GM12892 (cell line): ENCODE measurements at regions not wholly inside any gene's neighbourhood (a gene's known extent, or its start where the extent isn't known, plus 50 kb on each side); places are given as distances from the start of the nearest gene placed in this dataset.
"Not testable (repeated sequence)": the region's sequence is repeated elsewhere in the genome, so short reads cannot be mapped to it uniquely, and the experiment has no call there.

Experiments used
- DNase-seq: peaks from one replicate; pipeline ENCODE4 v3.0.0; 2011; ENCODE audit not compliant: insufficient read length
- FAIRE-seq: peaks from 2 replicates; lab custom pipeline; 2011; peaks lifted over from hg19 to GRCh38; lab: Jason Lieb, UNC
- POLR2A ChIP-seq: IDR thresholded peaks from 2 replicates; pipeline ENCODE4 v1.6.1; 2011; ENCODE audit warnings: low read depth, low read length, control low read depth
- POLR2AphosphoS5 ChIP-seq: IDR thresholded peaks from 2 replicates; pipeline ENCODE4 v1.6.1; 2011; ENCODE audit warnings: low read depth, low read length, control low read depth
- TAF1 ChIP-seq: IDR thresholded peaks from 2 replicates; pipeline ENCODE4 v1.6.1; 2011; ENCODE audit warnings: low read depth, mild to moderate bottlenecking, control low read depth, low read length, borderline replicate concordance

DNA sequence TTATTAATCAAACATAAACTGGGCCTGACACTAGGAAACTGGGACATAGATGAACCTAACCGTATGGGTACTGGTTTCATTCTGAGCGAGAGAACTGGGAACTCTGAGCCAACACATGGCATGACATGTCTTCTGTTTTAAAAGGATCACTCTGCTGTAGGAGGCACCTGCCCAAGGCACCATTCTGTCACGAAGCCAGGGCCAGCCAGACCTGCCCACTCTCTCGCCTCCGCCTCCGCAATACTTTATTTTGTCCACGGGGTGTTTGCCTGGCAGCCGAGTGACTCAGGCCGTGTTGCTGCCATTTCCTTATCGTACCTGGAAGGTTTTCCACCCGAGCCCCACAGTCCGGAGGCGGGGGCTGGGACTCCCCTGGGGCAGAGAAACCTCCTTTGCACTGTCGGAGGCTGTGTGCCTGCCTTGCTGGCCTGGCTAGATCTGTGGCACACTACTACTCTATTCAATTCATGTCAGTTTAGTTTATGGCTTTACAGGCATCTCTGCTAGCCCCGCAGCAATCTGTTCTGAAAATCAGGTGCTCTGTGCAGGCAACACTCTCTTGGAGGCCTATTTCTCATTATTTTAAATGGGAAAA lies 120.4 kb upstream of the ACKR3 start:
- DNase-seq (no peak), FAIRE-seq (no peak)
- no peak for TF ChIP-seq POLR2AphosphoS5
- no peak for TF ChIP-seq POLR2A
- TF ChIP-seq TAF1: no peak

DNA sequence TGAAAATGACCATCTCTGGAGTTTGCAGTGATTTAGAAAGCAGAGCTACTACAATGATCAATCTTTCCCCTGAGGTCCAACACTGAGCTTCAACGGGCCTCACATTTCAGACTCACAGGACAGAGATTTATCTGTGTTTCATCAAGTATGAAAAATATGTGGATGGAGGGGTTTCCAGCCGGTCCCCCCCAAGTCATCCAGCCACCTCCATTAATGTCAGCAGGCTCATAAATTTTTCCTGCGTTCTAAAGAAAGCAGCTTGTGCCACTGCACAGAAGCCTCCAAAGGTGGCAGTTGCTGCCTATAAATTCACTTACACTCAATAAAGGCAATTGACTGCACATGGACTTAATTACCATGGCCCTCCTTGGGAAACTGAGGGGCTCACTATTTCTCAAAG lies 117.4 kb upstream of the ACKR3 start:
- DNase-seq: no peak
- FAIRE-seq: no peak
- TF ChIP-seq POLR2A (no peak), POLR2AphosphoS5 (no peak)

DNA sequence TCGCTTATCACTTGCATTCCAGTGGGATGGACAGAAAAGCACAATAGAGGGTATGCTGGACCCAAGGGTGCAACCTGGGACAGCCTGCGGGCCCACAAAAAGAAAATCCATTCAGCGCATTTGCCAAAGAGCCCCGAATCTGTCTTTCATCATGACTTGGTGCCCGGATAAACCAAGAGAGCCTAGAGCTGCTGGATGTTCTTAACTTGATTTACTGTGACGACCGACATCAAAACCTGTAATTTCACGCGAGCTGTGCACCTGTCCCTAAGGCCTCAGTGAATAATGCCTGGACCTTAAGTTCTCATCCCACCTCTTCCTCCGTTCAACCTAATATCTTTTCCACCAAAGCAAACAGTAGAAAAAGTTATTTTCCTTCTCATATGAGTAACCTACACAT lies 115.5 kb upstream of the ACKR3 start:
- TF ChIP-seq TAF1 (no peak), POLR2AphosphoS5 (no peak), POLR2A (no peak)
- FAIRE-seq: no peak

DNA sequence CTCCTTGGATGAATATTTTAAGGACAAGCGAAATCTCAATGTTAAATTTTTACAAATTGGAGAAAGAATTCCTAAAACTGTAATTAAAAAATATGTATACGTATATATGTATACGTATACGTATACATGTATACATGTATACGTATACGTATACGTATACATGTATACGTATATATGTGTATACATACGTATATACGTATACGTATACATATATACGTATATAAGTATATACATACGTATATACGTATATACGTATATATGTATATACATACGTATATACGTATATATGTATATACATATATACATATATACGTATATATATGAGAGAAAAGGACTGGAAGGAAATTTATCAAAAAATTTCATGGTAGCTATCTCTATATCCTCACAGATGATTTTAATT lies 110.2 kb upstream of the ACKR3 start:
- FAIRE-seq: no peak
- TF ChIP-seq POLR2A: no peak
- no peak for TF ChIP-seq POLR2AphosphoS5
- no peak for TF ChIP-seq TAF1
- no peak for DNase-seq

More for the DNA sequence above, 115.5 kb upstream of the ACKR3 start:
- DNase-seq: no peak

DNA sequence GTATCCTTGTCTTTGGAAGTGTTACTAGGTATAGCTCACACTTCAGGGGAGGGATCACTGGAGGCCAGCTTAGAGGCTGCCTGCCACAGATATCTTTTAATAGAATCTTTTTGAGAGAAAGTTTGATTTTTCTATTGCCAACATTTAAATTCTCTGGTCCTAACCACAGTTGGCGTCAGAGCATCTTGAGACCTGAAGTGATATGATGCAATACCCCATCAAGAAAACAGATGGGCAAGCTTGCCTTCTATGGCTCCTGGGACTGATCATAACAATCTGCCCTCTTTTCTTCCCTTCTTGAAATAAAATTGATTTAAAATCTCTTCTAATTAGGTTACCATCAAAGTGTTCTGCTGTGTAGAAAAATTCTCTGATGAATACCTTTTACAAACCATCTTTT lies 105.5 kb upstream of the ACKR3 start:
- FAIRE-seq: no peak
- no peak for DNase-seq
- no peak for TF ChIP-seq POLR2AphosphoS5

DNA sequence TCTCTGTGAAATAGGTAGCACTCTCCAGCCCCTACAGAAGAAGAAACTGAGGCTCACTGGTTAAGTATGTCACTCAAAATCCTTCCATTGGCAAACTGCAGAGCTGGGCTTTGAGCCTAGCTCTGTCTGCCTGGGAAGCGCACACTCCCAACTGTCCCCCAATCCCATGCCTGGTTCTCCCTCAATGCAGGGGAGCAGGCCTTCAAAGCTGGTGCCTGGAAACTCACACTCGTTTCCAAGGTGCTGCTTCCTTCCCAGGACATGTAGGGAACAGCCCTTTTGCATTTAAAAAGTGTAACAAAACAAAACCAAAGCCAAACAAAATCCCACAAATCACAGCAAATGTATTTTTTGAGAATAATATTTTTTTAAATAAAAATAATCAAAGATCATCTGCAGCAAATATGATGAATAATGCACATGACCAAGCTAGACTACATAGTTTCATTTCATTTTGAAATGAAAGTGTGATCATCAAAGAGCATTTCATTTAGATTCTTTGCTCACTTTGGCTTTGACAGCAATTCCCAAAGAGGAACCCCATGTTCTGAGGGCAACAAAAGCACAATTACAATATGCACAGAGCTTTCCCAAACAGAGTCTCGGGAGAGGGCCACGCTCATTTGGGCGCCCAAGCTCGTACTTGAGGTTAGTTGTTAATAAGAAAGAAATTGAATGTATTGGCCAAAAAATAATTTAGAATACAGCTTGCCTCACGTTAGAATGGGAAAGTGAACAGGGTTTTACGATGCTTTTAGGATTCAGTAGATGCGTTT lies 96.7 kb upstream of the ACKR3 start:
- TF ChIP-seq TAF1 (no peak), POLR2A (no peak), POLR2AphosphoS5 (no peak)
- FAIRE-seq: no peak
- no peak for DNase-seq

DNA sequence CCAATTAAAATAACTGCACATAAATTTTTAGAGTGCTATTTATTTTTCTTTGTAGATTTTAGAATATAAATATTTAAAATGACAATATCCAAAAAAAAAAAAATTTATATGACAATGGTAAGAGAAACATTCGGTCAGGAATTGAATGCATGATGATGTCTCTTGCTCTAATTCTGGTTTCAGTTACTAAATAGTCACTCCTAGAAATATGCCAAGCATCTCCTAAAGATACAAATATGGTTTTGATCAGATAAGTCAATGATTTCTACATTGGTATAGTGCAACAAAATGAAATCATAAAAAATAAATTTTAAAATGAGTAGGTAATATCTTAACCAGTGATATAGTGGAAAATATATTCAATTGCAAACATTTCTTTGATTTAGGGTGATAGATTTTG lies 95.9 kb upstream of the ACKR3 start:
- TF ChIP-seq TAF1 (no peak), POLR2A (no peak), POLR2AphosphoS5 (no peak)
- FAIRE-seq (no peak), DNase-seq (no peak)

DNA sequence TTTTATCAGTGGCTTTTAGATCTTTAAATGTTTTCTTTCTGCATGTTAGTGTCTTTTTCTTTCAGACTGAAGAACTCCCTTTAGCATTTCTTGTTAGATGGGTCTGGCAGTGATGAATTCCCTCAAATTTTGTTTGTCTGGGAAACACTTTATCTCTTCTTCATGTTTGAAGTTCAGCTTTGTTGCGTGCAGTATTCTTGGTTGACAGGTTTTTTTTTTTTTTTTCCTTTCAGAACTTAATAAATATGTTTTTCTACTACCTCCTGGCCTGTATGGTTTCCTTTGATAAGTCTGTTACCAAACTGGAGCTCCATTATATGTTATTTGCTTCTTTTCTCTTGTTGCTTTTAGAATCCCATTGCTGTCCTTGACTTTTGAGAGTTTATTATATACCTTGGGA lies 89.8 kb upstream of the ACKR3 start:
- DNase-seq: no peak
- FAIRE-seq: no peak
- no peak for TF ChIP-seq POLR2AphosphoS5
- TF ChIP-seq POLR2A: no peak
- no peak for TF ChIP-seq TAF1

DNA sequence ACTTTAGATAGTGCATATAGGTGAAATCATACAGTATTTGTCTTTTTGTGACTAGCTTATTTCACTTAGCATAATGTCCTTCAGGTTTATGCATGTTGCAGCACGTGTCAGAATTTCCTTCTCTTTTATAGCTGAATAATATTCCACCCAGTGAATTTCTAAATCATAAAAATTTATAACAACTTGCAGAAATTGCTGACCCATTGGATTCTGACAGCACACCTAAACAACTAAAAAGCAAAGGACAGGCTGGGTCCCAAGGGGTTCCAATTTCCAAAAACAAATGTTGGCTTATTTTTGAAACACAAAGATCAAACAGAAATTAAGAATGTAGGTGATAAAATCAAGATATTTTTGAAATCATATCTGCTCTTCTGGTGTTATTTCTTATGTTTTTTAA lies 86.5 kb upstream of the ACKR3 start:
- DNase-seq (no peak), FAIRE-seq (no peak)
- no peak for TF ChIP-seq POLR2A
- TF ChIP-seq TAF1: no peak
- no peak for TF ChIP-seq POLR2AphosphoS5

DNA sequence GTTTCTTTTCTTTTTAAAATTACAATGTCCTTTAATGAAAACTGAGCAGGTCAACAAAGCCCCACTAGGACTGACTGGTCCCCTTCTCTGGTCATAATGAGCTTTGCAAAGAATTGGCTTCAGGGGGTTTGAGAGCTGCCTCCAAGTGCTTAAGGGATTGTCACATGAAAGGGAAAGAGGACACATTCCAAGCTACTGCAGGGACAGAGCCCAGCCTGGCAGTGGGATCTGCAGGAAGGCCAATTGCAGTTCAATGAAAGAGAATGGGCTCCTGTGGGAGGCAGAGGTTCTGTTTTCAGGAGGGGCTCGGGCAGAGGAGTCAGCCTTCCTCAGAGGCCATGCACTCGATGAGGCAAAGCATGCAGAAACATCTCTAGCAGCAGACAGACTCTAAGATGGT lies 84.1 kb upstream of the ACKR3 start:
- TF ChIP-seq POLR2A (no peak), POLR2AphosphoS5 (no peak), TAF1 (no peak)
- FAIRE-seq (no peak), DNase-seq (no peak)

DNA sequence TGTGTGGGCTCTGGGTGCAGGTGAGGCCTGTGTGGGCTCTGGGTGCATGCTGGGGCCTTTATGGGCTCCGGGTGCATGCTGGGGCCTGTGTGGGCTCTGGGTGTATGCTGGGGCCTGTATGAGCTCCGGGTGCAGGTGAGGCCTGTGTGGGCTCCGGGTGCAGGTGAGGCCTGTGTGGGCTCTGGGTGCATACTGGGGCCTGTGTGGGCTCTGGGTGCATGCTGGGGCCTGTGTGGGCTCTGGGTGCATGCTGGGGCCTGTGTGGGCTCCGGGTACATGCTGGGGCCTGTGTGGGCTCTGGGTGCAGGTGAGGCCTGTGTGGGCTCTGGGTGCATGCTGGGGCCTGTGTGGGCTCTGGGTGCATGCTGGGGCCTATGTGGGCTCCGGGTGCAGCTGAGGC lies 80.5 kb upstream of the ACKR3 start:
- not testable (repeated sequence) for FAIRE-seq, DNase-seq

DNA sequence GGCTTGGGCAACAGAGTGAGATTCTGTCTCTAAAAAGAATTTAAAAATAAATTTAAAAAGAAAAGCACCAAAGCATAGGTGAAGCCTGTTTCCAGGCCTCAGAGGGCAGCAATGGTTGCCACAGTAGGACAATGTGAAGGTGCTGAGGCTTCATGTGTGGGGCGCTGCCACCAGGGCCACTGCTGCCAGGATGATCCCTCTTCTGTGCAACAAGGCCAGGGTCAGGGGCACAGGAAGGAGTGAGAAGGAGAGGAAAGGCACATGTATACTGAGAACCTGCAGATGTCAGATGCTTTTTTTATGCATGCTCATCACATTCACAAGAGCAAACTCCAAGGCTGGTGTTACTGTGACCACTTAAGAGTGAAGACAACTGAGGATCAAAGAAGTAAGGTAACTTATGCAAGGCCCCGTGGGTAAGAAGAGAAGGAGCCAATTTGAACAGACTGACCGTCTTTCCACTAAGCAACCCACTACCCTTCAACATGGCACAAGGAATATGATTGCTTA lies 79.7 kb upstream of the ACKR3 start:
- no peak for TF ChIP-seq POLR2AphosphoS5
- no peak for TF ChIP-seq POLR2A
- no peak for TF ChIP-seq TAF1
- no peak for DNase-seq
- no peak for FAIRE-seq

DNA sequence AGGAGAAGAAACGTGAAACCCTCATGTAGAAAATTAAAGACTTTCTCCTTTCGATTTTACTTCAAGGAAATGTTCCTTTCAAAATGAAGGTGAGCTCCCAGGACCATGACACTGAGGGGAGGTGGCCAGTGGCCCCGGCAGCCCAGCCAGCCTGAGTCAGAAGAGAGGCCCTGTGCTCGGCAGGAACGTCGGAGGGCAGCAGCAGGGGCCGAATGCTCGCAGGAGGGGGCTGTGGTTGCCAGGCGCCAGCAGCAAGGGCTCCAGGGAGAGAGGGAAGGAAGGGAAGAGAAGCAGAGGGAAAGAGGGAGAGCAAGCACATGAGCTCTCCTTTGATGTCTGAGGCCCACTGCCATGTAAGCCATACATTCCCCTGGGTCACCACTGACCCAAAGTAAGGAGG lies 73.3 kb upstream of the ACKR3 start:
- no peak for TF ChIP-seq POLR2A
- TF ChIP-seq POLR2AphosphoS5: no peak
- no peak for TF ChIP-seq TAF1
- no peak for FAIRE-seq
- DNase-seq: no peak
